Kidney epithelial cell (primary cell): ENCODE measurements at regions not wholly inside any gene's neighbourhood (a gene's known extent, or its start where the extent isn't known, plus 50 kb on each side); places are given as distances from the start of the nearest gene placed in this dataset.

Experiments
- DNase-seq: peaks from one replicate; pipeline ENCODE4 v3.0.0-alpha.2; 2010; ENCODE audit warnings: low read depth
- H3K27me3 ChIP-seq: 2 replicates; pipeline ENCODE4 v1.6.0; 2011; ENCODE audit warnings: low read length; ENCODE audit not compliant: control insufficient read depth, insufficient read depth
- H3K36me3 ChIP-seq: 2 replicates; pipeline ENCODE4 v1.5.1; 2011; ENCODE audit warnings: low read length; ENCODE audit not compliant: control insufficient read depth, insufficient read depth
- H3K4me3 ChIP-seq: 2 replicates; pipeline ENCODE4 v1.5.1; 2011; ENCODE audit warnings: low read depth, mild to moderate bottlenecking, control low read depth, low read length
- TF ChIP-seq, protein P1 (sequence below): IDR thresholded peaks from 2 replicates; pipeline ENCODE4 v1.5.1; 2011; ENCODE audit warnings: mild to moderate bottlenecking, moderate library complexity, low read length, control low read depth, inconsistent platforms; ENCODE audit not compliant: insufficient read depth, poor library complexity, severe bottlenecking

DNA sequence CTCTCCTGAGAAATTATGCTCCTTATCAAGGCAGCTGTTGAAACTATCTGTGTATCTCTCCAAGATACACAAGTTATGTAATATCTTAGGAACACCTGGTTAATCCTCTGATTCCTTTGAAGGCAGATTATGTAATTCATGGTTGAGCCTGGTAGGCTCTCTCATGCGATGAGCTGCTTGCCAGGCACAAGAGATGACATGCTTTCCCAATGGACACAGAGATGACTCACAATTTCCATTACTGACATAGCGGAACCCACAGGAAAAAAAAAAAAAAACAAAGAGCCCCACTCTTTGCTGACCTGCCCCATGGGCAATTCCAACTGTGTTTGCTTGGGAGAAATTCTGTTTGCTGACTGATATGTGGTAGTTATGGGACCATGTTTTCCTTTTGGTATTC is 736.4 kb upstream of the PHF14 start:
- DNase-seq, result peak; percentile 35
- Histone ChIP-seq H3K36me3 (no peaks in the 10 kb centered on the region), H3K4me3 (no peak overlapping the region), H3K27me3 (no peaks in the 10 kb centered on the region)
- TF ChIP-seq, protein P1, sequence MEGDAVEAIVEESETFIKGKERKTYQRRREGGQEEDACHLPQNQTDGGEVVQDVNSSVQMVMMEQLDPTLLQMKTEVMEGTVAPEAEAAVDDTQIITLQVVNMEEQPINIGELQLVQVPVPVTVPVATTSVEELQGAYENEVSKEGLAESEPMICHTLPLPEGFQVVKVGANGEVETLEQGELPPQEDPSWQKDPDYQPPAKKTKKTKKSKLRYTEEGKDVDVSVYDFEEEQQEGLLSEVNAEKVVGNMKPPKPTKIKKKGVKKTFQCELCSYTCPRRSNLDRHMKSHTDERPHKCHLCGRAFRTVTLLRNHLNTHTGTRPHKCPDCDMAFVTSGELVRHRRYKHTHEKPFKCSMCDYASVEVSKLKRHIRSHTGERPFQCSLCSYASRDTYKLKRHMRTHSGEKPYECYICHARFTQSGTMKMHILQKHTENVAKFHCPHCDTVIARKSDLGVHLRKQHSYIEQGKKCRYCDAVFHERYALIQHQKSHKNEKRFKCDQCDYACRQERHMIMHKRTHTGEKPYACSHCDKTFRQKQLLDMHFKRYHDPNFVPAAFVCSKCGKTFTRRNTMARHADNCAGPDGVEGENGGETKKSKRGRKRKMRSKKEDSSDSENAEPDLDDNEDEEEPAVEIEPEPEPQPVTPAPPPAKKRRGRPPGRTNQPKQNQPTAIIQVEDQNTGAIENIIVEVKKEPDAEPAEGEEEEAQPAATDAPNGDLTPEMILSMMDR, result no peak

DNA sequence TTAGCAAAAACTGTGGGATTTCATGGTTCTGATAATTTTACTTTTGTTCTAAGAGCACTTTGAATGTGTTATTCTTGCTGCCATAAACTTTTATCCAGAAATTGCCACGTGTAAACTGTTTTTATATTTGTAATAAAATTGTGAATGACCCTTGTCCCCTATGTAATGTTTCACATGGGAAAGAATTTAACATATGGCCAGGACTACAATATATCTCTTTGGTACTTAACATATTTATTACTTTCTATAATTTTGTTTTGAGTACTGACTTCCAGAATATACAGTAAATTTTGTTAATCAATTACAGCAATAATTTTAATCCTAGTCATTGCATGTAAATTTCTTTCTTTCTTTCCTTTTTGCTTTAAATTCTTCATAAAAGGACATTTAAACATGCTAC is 735.0 kb upstream of the PHF14 start:
- TF ChIP-seq, protein P1, result no peak
- no peaks in the 10 kb centered on the region for H3K36me3 ChIP-seq
- no peak for DNase-seq
- no peaks in the 10 kb centered on the region for H3K27me3 ChIP-seq
- H3K4me3 ChIP-seq, result no peak overlapping the region

- TF ChIP-seq, protein P1, result no peak
- Histone ChIP-seq H3K36me3 (no peaks in the 10 kb centered on the region), H3K27me3 (no peaks in the 10 kb centered on the region), H3K4me3 (no peak overlapping the region)
- no peak for DNase-seq
Measured at GRCh38 chr7:10239695-10240345, 733.9 kb upstream of the PHF14 start.

- TF ChIP-seq, protein P1, result no peak
- Histone ChIP-seq H3K4me3 (no peak overlapping the region), H3K36me3 (no peaks in the 10 kb centered on the region), H3K27me3 (no peaks in the 10 kb centered on the region)
- DNase-seq, result no peak
Measured at GRCh38 chr7:10245406-10245805, 728.3 kb upstream of the PHF14 start.

GRCh38 chr7:10257438-10257837 is 716.2 kb upstream of the PHF14 start:
- H3K36me3 ChIP-seq, result no peaks in the 10 kb centered on the region
- H3K4me3 ChIP-seq, result no peak overlapping the region
- DNase-seq, result no peak
- H3K27me3 ChIP-seq, result no peaks in the 10 kb centered on the region
- TF ChIP-seq, protein P1, result no peak

GRCh38 chr7:10266976-10267375 is 706.7 kb upstream of the PHF14 start:
- H3K36me3 ChIP-seq, result no peaks in the 10 kb centered on the region
- no peak for DNase-seq
- H3K4me3 ChIP-seq, result no peak overlapping the region
- no peaks in the 10 kb centered on the region for H3K27me3 ChIP-seq
- TF ChIP-seq, protein P1, result no peak
